GM19043 (cell line): ENCODE measurements at regions not wholly inside any gene's neighbourhood (a gene's known extent, or its start where the extent isn't known, plus 50 kb on each side); places are given as distances from the start of the nearest gene placed in this dataset.

ENCODE experiments used
- ATAC-seq: cut with Tn5 transposase; IDR thresholded peaks from one replicate; pipeline ENCODE4 v1.9.1; 2021; ENCODE audit warnings: low read depth; ENCODE audit not compliant: unreplicated experiment

GRCh38 chr7:49344556-49344955, 420.2 kb downstream of the CDC14C start:
- no peak for ATAC-seq

- no peak for ATAC-seq
Measured at GRCh38 chr7:49346195-49346899, 422.0 kb downstream of the CDC14C start.

GRCh38 chr7:49367072-49367471, 406.4 kb upstream of the VWC2 start:
- no peak for ATAC-seq

- no peak for ATAC-seq
Measured at GRCh38 chr7:49371771-49372170, 401.7 kb upstream of the VWC2 start.

- ATAC-seq, result no peak
Measured at GRCh38 chr7:49376817-49377375, 396.5 kb upstream of the VWC2 start.

- ATAC-seq, result no peak
Measured at GRCh38 chr7:49386792-49387191, 386.6 kb upstream of the VWC2 start.

GRCh38 chr7:49389871-49390479, 383.5 kb upstream of the VWC2 start:
- no peak for ATAC-seq

- ATAC-seq, result no peak
Measured at GRCh38 chr7:49396229-49396628, 377.2 kb upstream of the VWC2 start.

GRCh38 chr7:49397750-49398149, 375.7 kb upstream of the VWC2 start:
- ATAC-seq, result no peak

- ATAC-seq, result no peak
Measured at GRCh38 chr7:49398236-49398635, 375.2 kb upstream of the VWC2 start.

GRCh38 chr7:49398746-49399145, 374.7 kb upstream of the VWC2 start:
- ATAC-seq, result no peak

GRCh38 chr7:49400891-49401550, 372.4 kb upstream of the VWC2 start:
- no peak for ATAC-seq

- ATAC-seq, result no peak
Measured at GRCh38 chr7:49403844-49404243, 369.6 kb upstream of the VWC2 start.

GRCh38 chr7:49407205-49407604, 366.2 kb upstream of the VWC2 start:
- ATAC-seq, result no peak

- ATAC-seq, result no peak
Measured at GRCh38 chr7:49417034-49417433, 356.4 kb upstream of the VWC2 start.

- no peak for ATAC-seq
Measured at GRCh38 chr7:49418963-49419362, 354.5 kb upstream of the VWC2 start.

GRCh38 chr7:49422564-49422963, 350.9 kb upstream of the VWC2 start:
- ATAC-seq, result no peak

GRCh38 chr7:49424109-49424508, 349.3 kb upstream of the VWC2 start:
- no peak for ATAC-seq

GRCh38 chr7:49425277-49425818, 348.1 kb upstream of the VWC2 start:
- ATAC-seq, result no peak

GRCh38 chr7:49432254-49432653, 341.2 kb upstream of the VWC2 start:
- no peak for ATAC-seq

GRCh38 chr7:49433794-49434193, 339.6 kb upstream of the VWC2 start:
- no peak for ATAC-seq
